ENCODE measurements at regions not wholly inside any gene's neighbourhood (a gene's known extent, or its start where the extent isn't known, plus 50 kb on each side); places are given as distances from the start of the nearest gene placed in this dataset.

GRCh38 chr12:28121899-28122655, 68.2 kb upstream of the CCDC91 start:
- H2AFZ ChIP-seq (ENCODE audit: low read depth, low read length) = no peak overlapping the region
- no peak overlapping the region for H3K27ac ChIP-seq (ENCODE audit: insufficient read depth, low read depth, low read length)
- BruUV-seq (replicated peaks) = no TSS peak

More at GRCh38 chr12:28121899-28122655, 68.2 kb upstream of the CCDC91 start:
- TF ChIP-seq MAX (IDR thresholded peaks at IDR 0.05; ENCODE audit: insufficient read depth, insufficient read length) (no peak), POLR2A (IDR thresholded peaks at IDR 0.05; ENCODE audit: low read depth, low read length) (no peak), JUN (IDR thresholded peaks at IDR 0.05; ENCODE audit: borderline replicate concordance, insufficient read depth, insufficient read length, low read depth) (no peak), GATA2 (IDR thresholded peaks at IDR 0.05; ENCODE audit: insufficient read depth, insufficient read length, low read depth, low read length) (no peak), MYC (IDR thresholded peaks at IDR 0.05; ENCODE audit: low read depth, low read length) (no peak), POLR2AphosphoS5 (IDR thresholded peaks at IDR 0.05; ENCODE audit: insufficient read depth, low read depth, low read length) (no peak), FOS (IDR thresholded peaks at IDR 0.05; ENCODE audit: borderline replicate concordance, insufficient read depth, low read length) (no peak), CTCF (IDR thresholded peaks at IDR 0.05; ENCODE audit: extremely low read depth in 1 of 2, insufficient read depth in 1 of 2, low read depth in 1 of 2, low read length in 2 of 2) (no peak), EZH2 (IDR thresholded peaks at IDR 0.05; ENCODE audit: borderline replicate concordance, low read depth, low read length, severe bottlenecking) (no peak)
- no peaks in the 10 kb centered on the region for H3K4me1 ChIP-seq (ENCODE audit: control insufficient read depth, extremely low read depth, insufficient read depth, low read length)
- no peaks in the 10 kb centered on the region for H3K36me3 ChIP-seq (ENCODE audit: control insufficient read depth in 2 of 2, extremely low read depth in 1 of 2, insufficient read depth in 2 of 2, low read length in 2 of 2)
- ChIA-PET POLR2A (no interaction called here), CTCF (no interaction called here)
- no peak overlapping the region for H3K4me3 ChIP-seq (replicated peaks in 1 of 3; ENCODE audit: insufficient read depth in 1 of 3, low read depth in 1 of 3, low read length in 3 of 3)
- dilution Hi-C loops (cut with MboI; ENCODE audit: extremely low pct_ligation_motif_present, low sequenced_read_pairs) = no loop called here
- H3K9ac ChIP-seq (replicated peaks; ENCODE audit: extremely low read depth, insufficient read depth, low read length) = no peak overlapping the region
- intact Hi-C loops (cut with micrococcal nuclease) = no loop called here
- FAIRE-seq (no peak), DNase-seq (ENCODE audit: low read depth, low spot score) (no peak)
- H3K27me3 ChIP-seq (ENCODE audit: control insufficient read depth in 2 of 2, insufficient read depth in 2 of 2, low read length in 2 of 2) = no peaks in the 10 kb centered on the region
- H4K20me1 ChIP-seq (replicated peaks; ENCODE audit: control insufficient read depth, extremely low read depth, insufficient read depth, low read length) = no peaks in the 10 kb centered on the region
- H3K9me3 ChIP-seq (replicated peaks; ENCODE audit: control insufficient read depth, insufficient read depth, low read length) = no peaks in the 10 kb centered on the region
- no peak overlapping the region for H3K4me2 ChIP-seq (ENCODE audit: insufficient read depth, low read length)
- no peaks in the 10 kb centered on the region for H3K79me2 ChIP-seq (ENCODE audit: control insufficient read depth, insufficient read depth, low read length)
- H3K9me1 ChIP-seq (replicated peaks; ENCODE audit: control insufficient read depth, extremely low read depth, insufficient read depth, low read length) = no peaks in the 10 kb centered on the region
